HG03139 (cell line): ENCODE measurements at regions not wholly inside any gene's neighbourhood (a gene's known extent, or its start where the extent isn't known, plus 50 kb on each side); places are given as distances from the start of the nearest gene placed in this dataset.
A peak's percentile ranks its signal among the peaks of the same experiment; 100 is the strongest.

Source experiments
- ATAC-seq: cut with Tn5 transposase; IDR thresholded peaks from one replicate; pipeline ENCODE4 v1.9.1; 2021; ENCODE audit not compliant: unreplicated experiment

- no peak for ATAC-seq
These were observed 247.6 kb upstream of the TNP1 start for GRCh38 chr2:217107480-217107879.

- ATAC-seq: no peak
These were observed 246.8 kb upstream of the TNP1 start for GRCh38 chr2:217106650-217107014.

GRCh38 chr2:217105733-217106649 lies 246.1 kb upstream of the TNP1 start:
- ATAC-seq: no peak

- no peak for ATAC-seq
These were observed 244.1 kb upstream of the TNP1 start for GRCh38 chr2:217103752-217104545.

GRCh38 chr2:217102956-217103355 lies 243.1 kb upstream of the TNP1 start:
- ATAC-seq: no peak

- ATAC-seq: no peak
These were observed 242.1 kb upstream of the TNP1 start for GRCh38 chr2:217101972-217102371.

GRCh38 chr2:217099561-217099960 lies 239.7 kb upstream of the TNP1 start:
- ATAC-seq: no peak

- ATAC-seq: no peak
These were observed 238.6 kb upstream of the TNP1 start for GRCh38 chr2:217098435-217098834.

- ATAC-seq: no peak
These were observed 237.5 kb upstream of the TNP1 start for GRCh38 chr2:217097346-217097745.

- ATAC-seq: no peak
These were observed 236.8 kb upstream of the TNP1 start for GRCh38 chr2:217096474-217097225.

- ATAC-seq: no peak
These were observed 235.8 kb upstream of the TNP1 start for GRCh38 chr2:217095511-217096205.

GRCh38 chr2:217092710-217093379 lies 233.0 kb upstream of the TNP1 start:
- ATAC-seq: no peak

GRCh38 chr2:217091531-217091930 lies 231.7 kb upstream of the TNP1 start:
- ATAC-seq: no peak

- ATAC-seq: no peak
These were observed 231.0 kb upstream of the TNP1 start for GRCh38 chr2:217090884-217091283.

- ATAC-seq: peak; percentile 61
These were observed 230.2 kb upstream of the TNP1 start for GRCh38 chr2:217090024-217090473.

- no peak for ATAC-seq
These were observed 226.9 kb upstream of the TNP1 start for GRCh38 chr2:217086718-217087117.

GRCh38 chr2:217086038-217086522 lies 226.2 kb upstream of the TNP1 start:
- peak; percentile 36 for ATAC-seq

GRCh38 chr2:217085543-217085942 lies 225.7 kb upstream of the TNP1 start:
- ATAC-seq: no peak

GRCh38 chr2:217081799-217082198 lies 221.9 kb upstream of the TNP1 start:
- ATAC-seq: no peak

GRCh38 chr2:217079165-217079564 lies 219.3 kb upstream of the TNP1 start:
- ATAC-seq: no peak
